CD14-positive monocyte (primary cell): ENCODE measurements at regions not wholly inside any gene's neighbourhood (a gene's known extent, or its start where the extent isn't known, plus 50 kb on each side); places are given as distances from the start of the nearest gene placed in this dataset.

Experiments used
- DNase-seq, 3 donors: peaks; one replicate each; pipeline ENCODE4 v3.0.0-alpha.2; 2011 to 2022
- H2AFZ ChIP-seq: 2 replicates; pipeline ENCODE4 v1.6.0; 2012; ENCODE audit warnings: mild to moderate bottlenecking, low read depth, low read length, inconsistent platforms; ENCODE audit not compliant: insufficient read depth, poor library complexity, severe bottlenecking
- H3K27ac ChIP-seq, 2 donors: 1 replicate in 1 of 2; 2 replicates in 1 of 2; pipeline ENCODE4 v1.5.1; 2012 to 2013; ENCODE audit warnings: low read length in 2 of 2, control low read depth in 1 of 2, inconsistent platforms in 1 of 2, low read depth in 1 of 2, mild to moderate bottlenecking in 1 of 2
- H3K27me3 ChIP-seq, 2 donors: one replicate each; pipeline versions ENCODE4 v1.6.0 to v1.6.1; 2011 to 2013; ENCODE audit warnings: low read length in 2 of 2; ENCODE audit not compliant: control insufficient read depth in 2 of 2, insufficient read depth in 2 of 2
- H3K36me3 ChIP-seq, 2 donors: replicated peaks in 1 of 2; 1 replicate in 1 of 2; 2 replicates in 1 of 2; pipeline versions ENCODE4 v1.5.1 to v1.6.1; 2012 to 2013; ENCODE audit warnings: low read length in 2 of 2, control low read depth in 1 of 2, inconsistent platforms in 1 of 2, mild to moderate bottlenecking in 1 of 2; ENCODE audit not compliant: insufficient read depth in 2 of 2, control insufficient read depth in 1 of 2
- H3K4me1 ChIP-seq, 2 donors: 1 replicate in 1 of 2; 2 replicates in 1 of 2; pipeline versions ENCODE4 v1.5.1 to v1.6.1; 2012 to 2013; ENCODE audit warnings: low read length in 2 of 2, control low read depth in 1 of 2, inconsistent platforms in 1 of 2, mild to moderate bottlenecking in 1 of 2, moderate library complexity in 1 of 2; ENCODE audit not compliant: insufficient read depth in 2 of 2, control insufficient read depth in 1 of 2
- H3K4me2 ChIP-seq: replicated peaks from 2 replicates; pipeline ENCODE3; 2012; ENCODE audit warnings: low read length, moderate library complexity, mild to moderate bottlenecking; ENCODE audit not compliant: poor library complexity, severe bottlenecking; ENCODE audit errors: extremely low read depth
- H3K4me3 ChIP-seq, 3 experiments: fragments of 200-600 bp in 1 of 3; sonication (generic) in 1 of 3; replicated peaks in 1 of 3; 1 replicate in 2 of 3; 2 replicates in 1 of 3; pipeline ENCODE4 v1.5.1; 2011 to 2013; ENCODE audit warnings: low read length in 3 of 3, mild to moderate bottlenecking in 3 of 3, control low read depth in 2 of 3, low read depth in 2 of 3, inconsistent platforms in 1 of 3, moderate library complexity in 1 of 3
- H3K79me2 ChIP-seq: 2 replicates; pipeline ENCODE4 v1.6.0; 2012; ENCODE audit warnings: mild to moderate bottlenecking, control low read depth, inconsistent platforms, low read length, moderate library complexity; ENCODE audit not compliant: insufficient read depth
- H3K9ac ChIP-seq: 2 replicates; pipeline ENCODE4 v1.6.0; 2017; ENCODE audit warnings: low read length, mild to moderate bottlenecking; ENCODE audit not compliant: insufficient read depth, poor library complexity, severe bottlenecking
- H3K9me3 ChIP-seq, 2 donors: replicated peaks in 1 of 2; 1 replicate in 1 of 2; 2 replicates in 1 of 2; pipeline versions ENCODE4 v1.5.1 to v1.6.1; 2012 to 2013; ENCODE audit warnings: low read length in 2 of 2, control low read depth in 1 of 2; ENCODE audit not compliant: control insufficient read depth in 1 of 2, insufficient read depth in 1 of 2
- H4K20me1 ChIP-seq: 2 replicates; pipeline ENCODE4 v1.6.0; 2012; ENCODE audit warnings: mild to moderate bottlenecking, low read length, control low read depth, moderate library complexity; ENCODE audit not compliant: insufficient read depth
- H3K27ac Mint-ChIP-seq, 7 donors: one replicate each; pipeline ENCODE4 v1.8.0; 2020; ENCODE audit warnings: mild to moderate bottlenecking in 7 of 7, mixed read lengths in 7 of 7, moderate library complexity in 6 of 7, inconsistent platforms in 2 of 7
- H3K27me3 Mint-ChIP-seq, 3 donors: one replicate each; pipeline ENCODE4 v1.8.0; 2021 to 2022; ENCODE audit warnings: low read depth in 3 of 3, mild to moderate bottlenecking in 3 of 3, mixed read lengths in 3 of 3, moderate library complexity in 3 of 3, inconsistent platforms in 1 of 3
- H3K36me3 Mint-ChIP-seq, 2 donors: one replicate each; pipeline ENCODE4 v1.8.0; 2020; ENCODE audit warnings: mixed read lengths in 2 of 2, inconsistent platforms in 1 of 2, mild to moderate bottlenecking in 1 of 2
- H3K4me1 Mint-ChIP-seq: one replicate; pipeline ENCODE4 v1.8.0; 2020; ENCODE audit warnings: mild to moderate bottlenecking, mixed read lengths
- H3K4me3 Mint-ChIP-seq, 2 donors: one replicate each; pipeline ENCODE4 v1.8.0; 2020; ENCODE audit warnings: mild to moderate bottlenecking in 2 of 2, mixed read lengths in 2 of 2, moderate library complexity in 1 of 2
- H3K9me3 Mint-ChIP-seq, 7 donors: one replicate each; pipeline ENCODE4 v1.8.0; 2020 to 2022; ENCODE audit warnings: mixed read lengths in 7 of 7, mild to moderate bottlenecking in 6 of 7, moderate library complexity in 6 of 7, inconsistent platforms in 2 of 7
- WGBS: methylation state at CpG from one replicate; pipeline ENCODE4 v1.1.5; 2013; ENCODE audit warnings: missing lambda C conversion rate; ENCODE audit not compliant: insufficient coverage; 5-methylcytosine and 5-hydroxymethylcytosine counted together
- intact Hi-C, 2 donors: fragments of 100-400 bp; cut with micrococcal nuclease; formaldehyde crosslinking; loops; one replicate each; pipeline versions ENCODE4 v1.15.0 to v1.15.1; 2023
- TF ChIP-seq, protein P1 (sequence below): fragments of 200-600 bp; IDR thresholded peaks from one replicate; pipeline ENCODE4 v1.8.0; 2022; ENCODE audit warnings: antibody characterized with exemption, mild to moderate bottlenecking

GRCh38 chr13:55664178-55664577 lies 1476.5 kb upstream of the PRR20A start:
- peaks cover 0 to 6% of the 10 kb centered on the region in 2 donors for H3K9me3 ChIP-seq
- H3K4me1 ChIP-seq: no peaks in the 10 kb centered on the region
- H3K4me3 ChIP-seq: no peak overlapping the region
- H3K79me2 ChIP-seq: no peaks in the 10 kb centered on the region
- H3K27ac ChIP-seq: no peak overlapping the region
- no peak overlapping the region for H3K9ac ChIP-seq
- WGBS: 75% methylated on average over 2 of the region's 3 CpGs
- H3K27ac Mint-ChIP-seq: no peak overlapping the region
- H3K36me3 Mint-ChIP-seq: no peaks in the 10 kb centered on the region
- no peak overlapping the region for H3K4me2 ChIP-seq
- peaks cover 1 to 19% (median 5%) of the 10 kb centered on the region in 7 donors for H3K9me3 Mint-ChIP-seq
- intact Hi-C loops: no loop called here
- H3K27me3 ChIP-seq: no peaks in the 10 kb centered on the region
- no peaks in the 10 kb centered on the region for H3K36me3 ChIP-seq
- no peaks in the 10 kb centered on the region for H3K4me1 Mint-ChIP-seq
- no peak overlapping the region for H2AFZ ChIP-seq
- no peaks in the 10 kb centered on the region for H3K27me3 Mint-ChIP-seq
- H3K4me3 Mint-ChIP-seq: no peak overlapping the region
- no peaks in the 10 kb centered on the region for H4K20me1 ChIP-seq
- TF ChIP-seq, protein P1, sequence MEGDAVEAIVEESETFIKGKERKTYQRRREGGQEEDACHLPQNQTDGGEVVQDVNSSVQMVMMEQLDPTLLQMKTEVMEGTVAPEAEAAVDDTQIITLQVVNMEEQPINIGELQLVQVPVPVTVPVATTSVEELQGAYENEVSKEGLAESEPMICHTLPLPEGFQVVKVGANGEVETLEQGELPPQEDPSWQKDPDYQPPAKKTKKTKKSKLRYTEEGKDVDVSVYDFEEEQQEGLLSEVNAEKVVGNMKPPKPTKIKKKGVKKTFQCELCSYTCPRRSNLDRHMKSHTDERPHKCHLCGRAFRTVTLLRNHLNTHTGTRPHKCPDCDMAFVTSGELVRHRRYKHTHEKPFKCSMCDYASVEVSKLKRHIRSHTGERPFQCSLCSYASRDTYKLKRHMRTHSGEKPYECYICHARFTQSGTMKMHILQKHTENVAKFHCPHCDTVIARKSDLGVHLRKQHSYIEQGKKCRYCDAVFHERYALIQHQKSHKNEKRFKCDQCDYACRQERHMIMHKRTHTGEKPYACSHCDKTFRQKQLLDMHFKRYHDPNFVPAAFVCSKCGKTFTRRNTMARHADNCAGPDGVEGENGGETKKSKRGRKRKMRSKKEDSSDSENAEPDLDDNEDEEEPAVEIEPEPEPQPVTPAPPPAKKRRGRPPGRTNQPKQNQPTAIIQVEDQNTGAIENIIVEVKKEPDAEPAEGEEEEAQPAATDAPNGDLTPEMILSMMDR: no peak
- DNase-seq: no peak

- H3K4me1 Mint-ChIP-seq: no peaks in the 10 kb centered on the region
- no peaks in the 10 kb centered on the region for H3K36me3 ChIP-seq
- no peak overlapping the region for H3K27ac ChIP-seq
- H3K9ac ChIP-seq: no peak overlapping the region
- no peak overlapping the region for H3K27ac Mint-ChIP-seq
- H4K20me1 ChIP-seq: no peaks in the 10 kb centered on the region
- H3K79me2 ChIP-seq: no peaks in the 10 kb centered on the region
- no peak overlapping the region for H3K4me2 ChIP-seq
- H3K4me3 Mint-ChIP-seq: no peak overlapping the region
- no peak overlapping the region for H2AFZ ChIP-seq
- intact Hi-C loops: no loop called here
- peaks cover 0 to 11% (median 2%) of the 10 kb centered on the region in 7 donors for H3K9me3 Mint-ChIP-seq
- no peaks in the 10 kb centered on the region for H3K4me1 ChIP-seq
- H3K9me3 ChIP-seq: peaks cover 0 to 9% of the 10 kb centered on the region in 2 donors
- no peaks in the 10 kb centered on the region for H3K27me3 ChIP-seq
- TF ChIP-seq, protein P1: no peak
- no CpG with 5 or more reads among the region's 1 CpG for WGBS
- no peaks in the 10 kb centered on the region for H3K36me3 Mint-ChIP-seq
- H3K27me3 Mint-ChIP-seq: no peaks in the 10 kb centered on the region
- no peak overlapping the region for H3K4me3 ChIP-seq
- DNase-seq: no peak
Measured at GRCh38 chr13:55669051-55669450, 1471.7 kb upstream of the PRR20A start.
